ENCODE measurements at regions not wholly inside any gene's neighbourhood (a gene's known extent, or its start where the extent isn't known, plus 50 kb on each side); places are given as distances from the start of the nearest gene placed in this dataset.
"Not testable (repeated sequence)": the region's sequence is repeated elsewhere in the genome, so short reads cannot be mapped to it uniquely, and the experiment has no call there.

DNA sequence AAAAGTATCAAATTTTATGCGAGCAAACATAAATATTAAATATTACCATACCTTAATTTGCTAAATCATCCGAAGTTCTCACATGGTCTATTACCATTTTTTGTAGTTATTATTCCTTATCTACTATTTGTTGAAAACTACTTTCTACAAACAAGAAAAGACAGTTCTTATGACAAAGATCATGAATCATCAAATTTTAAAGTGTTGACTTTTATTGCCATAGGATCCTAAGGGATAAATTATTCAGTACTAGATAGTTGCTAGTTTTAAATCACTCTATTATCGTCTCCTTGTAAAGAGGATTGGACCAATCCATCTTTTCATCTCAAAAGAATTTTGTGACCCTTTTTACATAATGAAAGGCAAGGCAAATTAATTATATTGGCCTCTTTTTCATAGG, 523.6 kb upstream of the TMEFF2 start:
- TF ChIP-seq, protein P1, sequence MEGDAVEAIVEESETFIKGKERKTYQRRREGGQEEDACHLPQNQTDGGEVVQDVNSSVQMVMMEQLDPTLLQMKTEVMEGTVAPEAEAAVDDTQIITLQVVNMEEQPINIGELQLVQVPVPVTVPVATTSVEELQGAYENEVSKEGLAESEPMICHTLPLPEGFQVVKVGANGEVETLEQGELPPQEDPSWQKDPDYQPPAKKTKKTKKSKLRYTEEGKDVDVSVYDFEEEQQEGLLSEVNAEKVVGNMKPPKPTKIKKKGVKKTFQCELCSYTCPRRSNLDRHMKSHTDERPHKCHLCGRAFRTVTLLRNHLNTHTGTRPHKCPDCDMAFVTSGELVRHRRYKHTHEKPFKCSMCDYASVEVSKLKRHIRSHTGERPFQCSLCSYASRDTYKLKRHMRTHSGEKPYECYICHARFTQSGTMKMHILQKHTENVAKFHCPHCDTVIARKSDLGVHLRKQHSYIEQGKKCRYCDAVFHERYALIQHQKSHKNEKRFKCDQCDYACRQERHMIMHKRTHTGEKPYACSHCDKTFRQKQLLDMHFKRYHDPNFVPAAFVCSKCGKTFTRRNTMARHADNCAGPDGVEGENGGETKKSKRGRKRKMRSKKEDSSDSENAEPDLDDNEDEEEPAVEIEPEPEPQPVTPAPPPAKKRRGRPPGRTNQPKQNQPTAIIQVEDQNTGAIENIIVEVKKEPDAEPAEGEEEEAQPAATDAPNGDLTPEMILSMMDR (IDR thresholded peaks at IDR 0.05; ENCODE audit: extremely low read depth, missing control alignments), result no peak
- no peak for DNase-seq (ENCODE audit: low spot score)

DNA sequence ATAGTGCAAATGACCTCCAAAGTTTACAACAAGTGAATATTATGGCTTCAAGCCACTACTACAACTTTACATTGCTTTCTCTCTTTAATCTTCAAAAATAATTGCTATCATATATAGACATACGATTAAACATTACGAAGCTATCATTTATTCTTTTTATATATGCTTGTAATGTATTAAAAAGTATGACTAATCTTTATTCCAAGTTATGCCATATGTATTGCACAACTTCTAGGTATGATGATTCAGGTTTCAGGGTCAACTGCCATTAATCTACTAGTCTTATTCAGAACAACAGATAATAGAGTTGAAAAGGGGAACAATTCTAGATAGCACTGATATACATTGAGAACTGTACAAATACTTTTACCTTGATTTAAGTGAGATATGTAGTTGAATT, 506.2 kb upstream of the TMEFF2 start:
- TF ChIP-seq, protein P1 (IDR thresholded peaks at IDR 0.05; ENCODE audit: extremely low read depth, missing control alignments), result no peak
- no peak for DNase-seq (ENCODE audit: low spot score)

DNA sequence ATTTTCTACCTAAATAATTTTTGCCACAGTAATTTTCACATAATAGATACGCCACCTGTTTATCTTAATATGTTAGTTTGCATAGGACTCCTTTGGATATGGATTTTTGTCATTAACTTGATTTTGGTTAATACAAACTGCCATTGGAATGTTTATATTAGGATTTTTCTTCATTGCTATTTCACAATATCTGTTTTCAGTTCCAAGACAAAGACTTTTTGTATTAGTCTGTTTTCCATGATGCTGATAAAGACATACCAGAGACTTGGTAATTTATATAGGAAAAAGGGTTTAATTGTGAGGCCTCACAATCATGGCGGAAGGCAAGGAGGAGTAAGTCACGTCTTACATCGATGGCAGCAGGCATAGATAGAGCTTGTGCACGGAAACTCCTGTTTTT, 503.1 kb upstream of the TMEFF2 start:
- DNase-seq (ENCODE audit: low spot score), result no peak

GRCh38 chr2:192696857-192697256, 502.1 kb upstream of the TMEFF2 start:
- TF ChIP-seq, protein P1 (IDR thresholded peaks at IDR 0.05; ENCODE audit: extremely low read depth, missing control alignments), result no peak

More for the DNA sequence above, 503.1 kb upstream of the TMEFF2 start:
- TF ChIP-seq, protein P1 (IDR thresholded peaks at IDR 0.05; ENCODE audit: extremely low read depth, missing control alignments), result no peak

DNA sequence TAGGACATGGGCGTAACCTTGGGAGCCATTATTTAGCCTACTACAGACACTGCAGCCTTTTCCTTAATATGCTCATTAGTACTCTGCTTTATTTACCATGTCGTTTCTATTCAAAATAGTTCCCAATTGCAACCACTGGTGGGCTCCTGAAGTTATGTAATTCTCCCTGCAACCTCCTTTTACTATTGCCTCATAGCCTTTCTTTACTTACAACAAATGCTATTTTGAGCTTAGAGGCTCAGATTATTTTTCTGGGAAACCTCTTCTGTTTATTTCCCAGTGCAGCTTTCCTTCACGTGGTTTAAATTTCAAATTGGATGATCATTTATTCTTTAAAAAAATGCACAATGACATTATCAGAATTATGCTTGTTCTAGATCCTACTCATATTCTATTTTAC, 492.3 kb upstream of the TMEFF2 start:
- TF ChIP-seq, protein P1 (IDR thresholded peaks at IDR 0.05; ENCODE audit: extremely low read depth, missing control alignments), result no peak
- DNase-seq (ENCODE audit: low spot score), result no peak

More at GRCh38 chr2:192696857-192697256, 502.1 kb upstream of the TMEFF2 start:
- no peak for DNase-seq (ENCODE audit: low spot score)

GRCh38 chr2:192682511-192682910, 487.8 kb upstream of the TMEFF2 start:
- DNase-seq (ENCODE audit: low spot score), result not testable (repeated sequence)

GRCh38 chr2:192675681-192676080, 480.9 kb upstream of the TMEFF2 start:
- no peak for DNase-seq (ENCODE audit: low spot score)
- TF ChIP-seq, protein P1 (IDR thresholded peaks at IDR 0.05; ENCODE audit: extremely low read depth, missing control alignments), result no peak

DNA sequence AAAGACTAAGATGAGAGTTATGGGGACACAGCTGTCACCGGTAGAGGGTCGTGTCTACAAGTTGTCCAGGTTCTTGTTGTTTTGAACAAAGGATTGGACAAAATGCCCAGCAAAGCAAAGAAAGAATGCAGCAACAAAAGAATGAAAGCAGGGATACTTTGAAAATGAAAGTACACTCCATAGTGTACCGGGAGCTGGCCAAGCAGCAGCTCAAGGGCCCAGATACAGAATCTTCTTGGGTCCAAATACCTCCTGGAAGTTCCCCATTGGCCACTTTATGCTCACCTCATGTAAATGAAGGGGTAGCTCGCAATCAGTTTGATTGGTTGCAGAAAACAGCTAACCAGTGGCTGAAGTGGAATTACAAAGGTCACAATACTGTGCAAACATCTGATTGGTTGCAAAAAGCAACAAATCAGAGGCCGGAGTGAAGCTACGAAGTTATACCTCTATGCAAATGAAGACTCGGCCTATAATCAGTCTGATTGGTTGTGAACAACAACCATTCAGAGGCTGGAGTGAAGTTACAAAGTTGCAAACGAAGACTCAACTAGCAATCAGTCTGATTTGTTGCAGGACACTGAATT, 474.9 kb upstream of the TMEFF2 start:
- DNase-seq (ENCODE audit: low spot score), result no peak
- TF ChIP-seq, protein P1 (IDR thresholded peaks at IDR 0.05; ENCODE audit: extremely low read depth, missing control alignments), result no peak

DNA sequence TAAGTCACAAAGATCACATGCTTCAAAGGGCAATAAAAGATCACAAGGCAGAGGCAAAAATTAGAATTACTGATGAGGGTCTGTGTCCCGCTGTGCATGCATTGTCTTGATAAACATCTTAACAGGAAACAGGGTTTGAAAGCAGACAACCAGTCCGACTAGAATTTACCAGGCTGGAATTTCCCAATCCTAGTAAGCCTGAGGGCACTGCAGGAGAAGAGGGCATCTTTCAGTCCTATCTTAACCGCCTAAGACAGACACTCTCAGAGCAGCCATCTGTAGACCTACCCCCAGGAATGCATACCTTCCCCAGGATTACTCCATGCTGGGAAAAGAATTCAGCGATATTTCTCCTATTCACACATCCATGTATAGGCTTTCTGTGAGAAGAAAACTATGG, 465.8 kb upstream of the TMEFF2 start:
- not testable (repeated sequence) for DNase-seq (ENCODE audit: low spot score)

Data from GM20000 (cell line).